ENCODE measurements at regions not wholly inside any gene's neighbourhood (a gene's known extent, or its start where the extent isn't known, plus 50 kb on each side); places are given as distances from the start of the nearest gene placed in this dataset.

- TF ChIP-seq CTCF (conservative IDR thresholded peaks at IDR 0.05; ENCODE audit: low read length) (no peak), EZH2phosphoT487 (IDR thresholded peaks at IDR 0.05; ENCODE audit: borderline replicate concordance) (no peak)
These were observed 169.6 kb upstream of the NDUFV2 start for GRCh38 chr18:8932866-8933265.
